Transverse colon (tissue), 4 donors: ENCODE measurements at regions not wholly inside any gene's neighbourhood (a gene's known extent, or its start where the extent isn't known, plus 50 kb on each side); places are given as distances from the start of the nearest gene placed in this dataset.

Source experiments
- DNase-seq: peaks from one replicate; pipeline ENCODE4 v3.0.0-alpha.2; 2019
- H3K27ac ChIP-seq, 4 donors: fragments of 200-600 bp; sonication (generic); 2 replicates each; pipeline ENCODE4 v1.5.1; 2016 to 2018; ENCODE audit warnings: inconsistent platforms in 4 of 4
- H3K27me3 ChIP-seq: fragments of 200-600 bp; sonication (generic); 2 replicates; pipeline ENCODE4 v1.5.1; 2017; ENCODE audit warnings: inconsistent platforms
- H3K36me3 ChIP-seq, 4 donors: fragments of 200-600 bp; sonication (generic); 2 replicates each; pipeline ENCODE4 v1.5.1; 2017 to 2019; ENCODE audit warnings: inconsistent platforms in 4 of 4
- H3K4me1 ChIP-seq, 4 donors: fragments of 200-600 bp; sonication (generic); 2 replicates each; pipeline ENCODE4 v1.5.1; 2017 to 2020; ENCODE audit warnings: inconsistent platforms in 4 of 4
- H3K4me3 ChIP-seq, 4 donors: fragments of 200-600 bp; sonication (generic); 1 replicate in 1 of 4; 2 replicates in 3 of 4; pipeline versions ENCODE4 v1.5.1 to v1.6.1; 2017 to 2019; ENCODE audit warnings: inconsistent platforms in 4 of 4
- H3K9me3 ChIP-seq, 2 donors: fragments of 200-600 bp; sonication (generic); 2 replicates each; pipeline ENCODE4 v1.5.1; 2017 to 2019; ENCODE audit warnings: inconsistent platforms in 2 of 2
- EP300 ChIP-seq: sonication (generic); formaldehyde crosslinking; IDR thresholded peaks from one replicate; pipeline ENCODE4 v1.6.1; 2017; ENCODE audit warnings: antibody characterized with exemption, low read depth
- POLR2A ChIP-seq: fragments of 450-650 bp; IDR thresholded peaks from one replicate; pipeline ENCODE4 v1.6.1; 2016; ENCODE audit warnings: antibody characterized with exemption, mild to moderate bottlenecking, moderate library complexity
- POLR2AphosphoS5 ChIP-seq, 3 donors: sonication (generic); formaldehyde crosslinking; IDR thresholded peaks; one replicate each; pipeline ENCODE4 v1.6.1; 2016; ENCODE audit warnings: antibody characterized with exemption in 3 of 3
- WGBS, 2 donors: methylation state at CpG; one replicate each; pipeline ENCODE4 v1.1.5; 2018; ENCODE audit warnings: low coverage in 1 of 2; 5-methylcytosine and 5-hydroxymethylcytosine counted together
- in situ Hi-C, 4 donors: fragments of 200-750 bp; cut with MboI; loops; one replicate each; pipeline versions ENCODE4 v1.15.0 to v1.15.1; 2017; ENCODE audit warnings: low sequenced_read_pairs in 3 of 4, low pct_ligation_motif_present in 1 of 4, low pct_unique_long_range_greater_than_20kb in 1 of 4
- intact Hi-C: fragments of 100-400 bp; cut with DNase I; formaldehyde crosslinking; loops from one replicate; pipeline ENCODE4 v1.15.1; 2023; ENCODE audit warnings: low total_unique reads
- TF ChIP-seq, protein P1 (sequence below), 5 experiments: fragments of 200-600 bp in 3 of 5; fragments of 450-650 bp in 2 of 5; sonication (generic) in 3 of 5; IDR thresholded peaks; 1 replicate in 2 of 5; 2 replicates in 3 of 5; pipeline ENCODE4 v1.5.1; 2016 to 2017; ENCODE audit warnings: antibody characterized with exemption in 5 of 5, inconsistent platforms in 3 of 5, mild to moderate bottlenecking in 2 of 5, moderate library complexity in 1 of 5

DNA sequence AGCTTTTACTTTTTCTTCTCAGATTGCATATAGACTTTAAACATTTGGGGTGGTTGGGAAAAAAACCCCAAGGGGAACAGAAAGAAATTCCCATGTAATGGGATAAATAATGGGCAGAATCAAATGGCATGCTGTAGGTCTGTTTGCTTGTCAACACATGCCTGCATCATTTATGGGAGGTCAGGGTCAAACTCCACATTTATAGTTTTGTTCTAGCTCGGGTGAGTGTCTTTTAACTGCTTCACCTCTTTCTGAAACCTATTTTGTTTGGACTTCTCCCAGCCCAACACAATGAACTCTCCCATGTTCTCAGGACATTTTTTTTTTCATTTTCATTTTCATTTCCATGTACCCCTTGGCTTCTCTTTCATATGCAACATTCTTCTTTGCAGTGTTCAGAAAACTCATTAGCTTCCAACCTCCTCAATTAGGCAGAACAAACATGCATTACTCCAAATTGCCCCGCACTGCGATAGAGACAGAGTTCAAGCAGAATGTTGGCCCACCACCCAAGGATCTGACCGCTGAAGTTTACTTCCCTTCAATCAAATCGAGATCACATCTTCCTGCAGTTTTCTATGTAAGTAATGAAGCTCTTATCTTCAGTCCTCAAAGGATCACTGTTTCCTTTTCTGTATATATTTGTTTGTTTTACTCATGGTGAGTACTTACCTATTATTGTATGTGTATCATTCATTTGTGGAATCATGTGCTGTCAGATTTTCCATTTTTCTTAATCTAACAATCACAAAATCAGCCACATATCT, 354.6 kb downstream of the ZSWIM6 start:
- no peak for DNase-seq
- in situ Hi-C loops (no loop called here), intact Hi-C loops (no loop called here)
- Histone ChIP-seq H3K4me1 (peaks cover 0 to 15% (median 11%) of the 10 kb centered on the region in 4 donors), H3K36me3 (no peaks in the 10 kb centered on the region), H3K27ac (peak overlapping the region in 1 of 4 donors; percentile 6), H3K9me3 (no peaks in the 10 kb centered on the region), H3K27me3 (no peaks in the 10 kb centered on the region), H3K4me3 (peak overlapping the region in 1 of 4 donors; percentile 18)
- WGBS, 2 donors = 35% methylated on average over 3 to 5 of the region's 5 CpGs
- no peak for TF ChIP-seq EP300
- no peak for TF ChIP-seq POLR2AphosphoS5 (IDR thresholded peaks at IDR 0.05)
- no peak for TF ChIP-seq POLR2A
- TF ChIP-seq, protein P1, sequence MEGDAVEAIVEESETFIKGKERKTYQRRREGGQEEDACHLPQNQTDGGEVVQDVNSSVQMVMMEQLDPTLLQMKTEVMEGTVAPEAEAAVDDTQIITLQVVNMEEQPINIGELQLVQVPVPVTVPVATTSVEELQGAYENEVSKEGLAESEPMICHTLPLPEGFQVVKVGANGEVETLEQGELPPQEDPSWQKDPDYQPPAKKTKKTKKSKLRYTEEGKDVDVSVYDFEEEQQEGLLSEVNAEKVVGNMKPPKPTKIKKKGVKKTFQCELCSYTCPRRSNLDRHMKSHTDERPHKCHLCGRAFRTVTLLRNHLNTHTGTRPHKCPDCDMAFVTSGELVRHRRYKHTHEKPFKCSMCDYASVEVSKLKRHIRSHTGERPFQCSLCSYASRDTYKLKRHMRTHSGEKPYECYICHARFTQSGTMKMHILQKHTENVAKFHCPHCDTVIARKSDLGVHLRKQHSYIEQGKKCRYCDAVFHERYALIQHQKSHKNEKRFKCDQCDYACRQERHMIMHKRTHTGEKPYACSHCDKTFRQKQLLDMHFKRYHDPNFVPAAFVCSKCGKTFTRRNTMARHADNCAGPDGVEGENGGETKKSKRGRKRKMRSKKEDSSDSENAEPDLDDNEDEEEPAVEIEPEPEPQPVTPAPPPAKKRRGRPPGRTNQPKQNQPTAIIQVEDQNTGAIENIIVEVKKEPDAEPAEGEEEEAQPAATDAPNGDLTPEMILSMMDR (IDR thresholded peaks at IDR 0.05) = no peak

DNA sequence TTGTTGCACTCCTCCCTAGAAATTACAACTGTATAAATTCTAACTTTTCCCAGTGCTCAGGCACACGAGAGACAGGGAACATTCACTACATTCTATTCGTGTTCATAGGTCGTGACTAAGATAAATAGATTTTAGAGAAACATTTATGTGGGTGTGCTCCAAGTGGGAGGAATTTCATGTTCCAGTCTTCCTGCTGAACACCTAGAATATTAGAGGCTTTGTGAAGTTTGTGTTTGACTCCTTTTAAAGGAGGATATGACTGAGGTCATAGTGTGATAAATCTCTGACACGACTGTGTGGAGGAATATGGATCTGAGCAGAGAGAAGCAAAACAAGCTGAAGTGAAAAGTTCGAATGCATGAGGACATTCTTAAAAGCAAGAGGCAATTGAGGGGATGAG, 355.3 kb downstream of the ZSWIM6 start:
- WGBS, 2 donors = 27 to 29% methylated on average over 5 of the region's 5 CpGs
- H3K27me3 ChIP-seq = no peaks in the 10 kb centered on the region
- H3K27ac ChIP-seq = no peak overlapping the region
- intact Hi-C loops = no loop called here
- TF ChIP-seq EP300 (no peak), POLR2A (no peak), POLR2AphosphoS5 (IDR thresholded peaks at IDR 0.05) (no peak)
- TF ChIP-seq, protein P1 (IDR thresholded peaks at IDR 0.05) = no peak
- H3K4me1 ChIP-seq = peaks cover 0 to 15% (median 11%) of the 10 kb centered on the region in 4 donors
- DNase-seq = no peak
- in situ Hi-C loops = no loop called here
- no peaks in the 10 kb centered on the region for H3K9me3 ChIP-seq
- H3K36me3 ChIP-seq = no peaks in the 10 kb centered on the region
- no peak overlapping the region for H3K4me3 ChIP-seq

DNA sequence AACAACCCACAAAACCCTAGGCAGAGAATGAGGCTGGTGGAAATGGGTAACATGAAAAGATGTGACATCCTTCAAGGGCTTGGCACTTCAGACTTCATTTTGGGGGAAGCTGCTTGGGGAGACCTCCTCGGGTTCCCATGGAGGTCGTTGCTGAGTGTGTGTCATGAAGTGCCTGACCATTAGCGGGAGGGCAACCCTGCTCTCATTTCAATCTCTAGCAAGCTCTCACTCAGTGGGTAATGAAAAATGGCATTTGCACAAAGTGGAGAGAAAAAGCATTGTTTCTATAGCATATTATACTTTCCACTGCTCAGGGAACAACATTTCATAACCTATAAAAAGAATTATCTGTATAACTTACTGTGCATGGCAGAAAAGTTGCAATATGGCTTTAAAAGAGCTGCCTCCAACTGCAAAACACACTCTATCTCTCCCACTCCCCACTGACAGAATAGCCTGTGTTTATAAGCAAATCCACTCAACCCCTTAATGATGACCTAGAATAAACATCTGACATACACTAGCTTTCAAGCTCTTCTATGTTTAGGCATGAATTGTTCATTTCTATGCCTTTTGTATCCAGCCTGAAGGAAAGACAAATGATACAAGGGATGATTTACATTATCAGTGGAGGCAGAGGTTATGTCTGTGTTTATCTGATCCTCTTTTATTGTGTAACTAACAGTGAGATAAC, 357.2 kb downstream of the ZSWIM6 start:
- intact Hi-C loops (no loop called here), in situ Hi-C loops (no loop called here)
- no peaks in the 10 kb centered on the region for H3K36me3 ChIP-seq
- no peaks in the 10 kb centered on the region for H3K27me3 ChIP-seq
- WGBS, 2 donors = 71% methylated on average over 3 of the region's 3 CpGs; no CpG with 5 or more reads in 1 of the 2 donors
- H3K4me1 ChIP-seq = peaks cover 0 to 15% (median 11%) of the 10 kb centered on the region in 4 donors
- TF ChIP-seq EP300 (no peak), POLR2A (no peak), POLR2AphosphoS5 (IDR thresholded peaks at IDR 0.05) (no peak)
- TF ChIP-seq, protein P1 (IDR thresholded peaks at IDR 0.05) = no peak
- H3K4me3 ChIP-seq = no peak overlapping the region
- no peak overlapping the region for H3K27ac ChIP-seq
- no peak for DNase-seq
- peaks cover 0 to 13% of the 10 kb centered on the region in 2 donors for H3K9me3 ChIP-seq

DNA sequence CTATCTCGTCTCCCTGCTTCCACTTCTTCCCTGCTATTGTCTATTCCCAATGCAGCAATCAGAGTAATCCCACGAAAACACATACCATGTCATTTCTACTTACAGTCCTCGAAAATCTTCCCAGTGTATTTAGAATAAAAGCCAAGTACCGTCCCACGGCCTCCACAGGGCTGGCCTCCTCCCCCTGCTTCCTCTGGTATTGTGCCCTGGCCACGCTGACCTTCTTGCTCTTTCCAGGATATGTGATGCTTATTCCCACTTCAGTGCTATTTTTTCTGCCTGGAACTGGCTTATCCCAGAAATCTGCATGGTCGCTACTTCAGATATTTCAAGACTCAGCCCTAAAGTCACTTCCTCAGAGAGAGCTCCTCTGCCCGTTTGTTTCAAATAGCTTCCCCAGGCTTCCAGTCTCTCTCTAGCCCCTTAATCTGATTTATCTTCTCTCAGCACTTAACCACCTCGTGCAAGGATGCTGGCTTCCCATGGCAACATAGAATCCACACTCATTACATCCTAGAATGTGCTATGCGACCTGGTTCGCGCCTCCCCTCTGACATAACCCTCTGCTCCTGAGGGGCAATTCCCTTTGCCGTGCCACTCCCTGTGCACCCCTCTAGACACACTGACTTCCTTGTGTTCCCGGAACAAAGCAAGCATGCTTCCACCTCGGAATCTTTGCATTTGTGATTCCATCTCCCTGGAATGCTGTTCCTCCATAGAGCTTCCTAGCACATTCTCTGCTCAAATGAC, 365.9 kb downstream of the ZSWIM6 start:
- WGBS, 2 donors = 68 to 73% methylated on average over 11 to 15 of the region's 15 CpGs
- no peaks in the 10 kb centered on the region for H3K36me3 ChIP-seq
- intact Hi-C loops (no loop called here), in situ Hi-C loops (no loop called here)
- H3K4me3 ChIP-seq = no peak overlapping the region
- H3K9me3 ChIP-seq = peaks cover 3 to 9% of the 10 kb centered on the region in 2 donors
- TF ChIP-seq POLR2A = no peak
- TF ChIP-seq EP300 = no peak
- TF ChIP-seq, protein P1 (IDR thresholded peaks at IDR 0.05) = no peak
- TF ChIP-seq POLR2AphosphoS5 (IDR thresholded peaks at IDR 0.05) = no peak
- DNase-seq = no peak
- H3K27ac ChIP-seq = no peak overlapping the region
- H3K27me3 ChIP-seq = no peaks in the 10 kb centered on the region
- H3K4me1 ChIP-seq = no peaks in the 10 kb centered on the region
